GM12865 (cell line): ENCODE measurements at regions not wholly inside any gene's neighbourhood (a gene's known extent, or its start where the extent isn't known, plus 50 kb on each side); places are given as distances from the start of the nearest gene placed in this dataset.

Source experiments
- DNase-seq: peaks from one replicate; pipeline ENCODE4 v3.0.0; 2010; ENCODE audit warnings: low read depth
- H3K4me3 ChIP-seq: 2 replicates; pipeline ENCODE4 v1.5.1; 2011; ENCODE audit warnings: mild to moderate bottlenecking, low read depth, low read length, control low read depth
- TF ChIP-seq, protein P1 (sequence below): IDR thresholded peaks from 2 replicates; pipeline ENCODE4 v1.5.1; 2011; ENCODE audit warnings: low read length, control low read depth, low read depth, inconsistent platforms; ENCODE audit not compliant: insufficient read depth; ENCODE audit errors: missing control alignments

DNA sequence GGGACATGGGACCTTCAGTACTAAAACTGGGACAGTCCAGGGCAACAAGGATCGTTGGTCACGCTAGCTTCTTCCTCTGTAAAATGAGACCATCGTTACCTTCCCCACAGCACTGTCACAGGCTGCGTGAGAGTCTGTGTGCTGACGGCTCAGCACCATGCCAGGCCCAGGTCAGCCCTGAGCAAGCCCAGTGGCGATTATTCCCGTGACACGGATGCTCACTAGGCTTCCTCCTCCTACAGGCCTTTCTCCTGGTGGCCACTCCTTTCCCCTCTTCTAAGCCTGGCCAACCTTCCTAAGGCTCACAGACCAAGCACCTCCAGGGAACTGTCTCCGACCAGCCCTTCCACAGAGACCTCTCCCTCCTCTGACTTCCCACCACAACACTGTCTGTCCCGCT lies 69.3 kb upstream of the RUNX3 start:
- TF ChIP-seq, protein P1, sequence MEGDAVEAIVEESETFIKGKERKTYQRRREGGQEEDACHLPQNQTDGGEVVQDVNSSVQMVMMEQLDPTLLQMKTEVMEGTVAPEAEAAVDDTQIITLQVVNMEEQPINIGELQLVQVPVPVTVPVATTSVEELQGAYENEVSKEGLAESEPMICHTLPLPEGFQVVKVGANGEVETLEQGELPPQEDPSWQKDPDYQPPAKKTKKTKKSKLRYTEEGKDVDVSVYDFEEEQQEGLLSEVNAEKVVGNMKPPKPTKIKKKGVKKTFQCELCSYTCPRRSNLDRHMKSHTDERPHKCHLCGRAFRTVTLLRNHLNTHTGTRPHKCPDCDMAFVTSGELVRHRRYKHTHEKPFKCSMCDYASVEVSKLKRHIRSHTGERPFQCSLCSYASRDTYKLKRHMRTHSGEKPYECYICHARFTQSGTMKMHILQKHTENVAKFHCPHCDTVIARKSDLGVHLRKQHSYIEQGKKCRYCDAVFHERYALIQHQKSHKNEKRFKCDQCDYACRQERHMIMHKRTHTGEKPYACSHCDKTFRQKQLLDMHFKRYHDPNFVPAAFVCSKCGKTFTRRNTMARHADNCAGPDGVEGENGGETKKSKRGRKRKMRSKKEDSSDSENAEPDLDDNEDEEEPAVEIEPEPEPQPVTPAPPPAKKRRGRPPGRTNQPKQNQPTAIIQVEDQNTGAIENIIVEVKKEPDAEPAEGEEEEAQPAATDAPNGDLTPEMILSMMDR: no peak
- H3K4me3 ChIP-seq: no peak overlapping the region
- DNase-seq: no peak

DNA sequence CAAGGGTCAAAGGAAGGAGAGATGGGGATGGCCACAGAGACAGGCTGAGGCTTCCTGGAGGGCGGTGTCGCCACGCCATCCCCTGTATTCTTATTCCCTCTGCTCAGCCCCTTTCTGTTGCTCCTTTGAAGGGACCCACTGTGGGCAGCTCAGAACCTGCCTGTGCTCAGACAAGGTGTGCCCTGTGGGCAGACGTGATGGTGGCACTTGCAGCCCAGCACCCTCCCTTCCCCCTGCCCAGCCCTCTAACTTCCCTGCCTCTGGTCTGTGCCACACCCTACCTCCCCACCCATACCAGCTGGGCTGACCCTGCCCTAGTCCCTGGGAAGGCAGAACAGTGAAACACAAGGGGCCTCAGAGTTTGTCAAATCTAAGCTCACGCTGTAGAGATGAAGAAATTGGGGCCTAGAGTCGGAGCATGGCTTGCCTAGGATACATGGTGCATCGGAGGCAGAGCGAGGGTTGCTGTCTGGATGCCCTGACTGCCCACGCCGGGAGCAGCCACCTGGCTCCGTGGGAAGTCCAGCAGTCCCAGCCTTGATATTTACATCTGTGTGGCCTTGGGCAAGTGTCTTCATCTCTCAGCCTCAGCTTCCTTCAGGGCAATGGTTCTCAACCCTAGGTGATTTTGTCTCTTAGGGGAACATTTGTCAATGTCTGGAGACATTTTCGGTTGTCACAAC lies 68.6 kb upstream of the RUNX3 start:
- TF ChIP-seq, protein P1: no peak
- DNase-seq: no peak
- H3K4me3 ChIP-seq: no peak overlapping the region

DNA sequence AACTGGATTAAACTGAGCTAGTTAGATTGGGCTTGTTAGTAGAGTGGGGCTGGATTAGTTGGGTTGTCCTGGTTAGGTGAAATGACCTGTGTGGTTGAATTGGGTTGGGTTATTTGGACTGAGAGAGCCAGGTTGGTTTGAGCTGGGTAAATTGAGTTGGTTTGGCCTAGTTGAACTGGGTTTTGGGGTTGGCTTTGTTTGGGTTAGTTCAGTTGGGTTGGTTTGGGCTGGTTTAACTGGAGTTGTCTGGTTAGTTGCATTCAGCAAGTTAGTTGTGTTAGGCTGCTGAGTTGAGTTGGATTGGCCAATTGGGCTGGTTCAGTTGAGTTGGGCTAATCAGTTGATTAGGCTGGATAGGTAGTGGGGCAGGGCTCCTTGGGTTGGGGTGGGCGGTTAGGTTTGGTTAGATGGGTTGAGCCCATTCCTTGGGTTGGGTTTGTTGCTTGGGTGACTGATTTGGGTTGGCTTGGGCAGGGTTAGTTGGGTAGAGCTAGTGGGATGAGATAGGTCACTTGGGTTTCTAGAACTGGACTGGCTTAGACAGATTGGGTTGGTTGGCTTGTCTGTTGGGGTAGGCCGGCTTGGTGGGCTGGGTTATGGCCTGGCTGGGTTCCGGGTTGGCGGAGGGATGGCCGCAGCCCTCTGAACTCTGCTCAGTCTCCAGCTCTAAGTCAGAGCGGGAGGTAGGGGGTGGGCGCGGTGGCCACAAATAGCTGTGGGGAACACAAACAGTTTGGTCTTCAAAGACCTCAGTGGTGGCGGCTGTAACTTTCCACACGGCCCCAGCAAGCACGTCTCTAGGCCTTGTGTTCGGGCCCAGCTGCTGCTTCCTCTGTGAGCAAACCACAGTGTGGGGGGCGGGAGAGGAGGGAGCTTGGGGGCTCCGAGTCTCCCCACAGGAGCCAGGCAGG lies 67.2 kb upstream of the RUNX3 start:
- no peak for DNase-seq
- no peak overlapping the region for H3K4me3 ChIP-seq
- TF ChIP-seq, protein P1: no peak

DNA sequence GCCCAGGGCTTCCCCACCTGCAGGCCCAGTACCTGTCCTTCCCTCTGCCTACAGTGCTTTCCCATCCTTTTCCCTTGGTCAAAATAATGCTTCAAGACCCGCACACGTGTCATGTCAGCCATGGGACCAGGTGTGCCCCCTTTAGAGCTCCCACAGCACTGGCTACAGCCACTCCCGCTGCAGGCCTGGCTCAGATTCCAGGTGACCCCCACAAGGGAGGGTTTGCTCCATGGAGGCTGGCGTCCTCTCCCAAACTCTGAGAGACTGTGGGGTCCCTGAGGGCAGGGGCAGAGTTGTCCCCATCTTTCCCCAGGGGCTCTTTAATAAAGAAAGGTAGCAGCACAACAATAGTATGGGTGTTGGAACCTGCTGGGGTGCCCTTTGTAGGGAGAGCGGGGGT lies 66.4 kb upstream of the RUNX3 start:
- no peak for DNase-seq
- no peak overlapping the region for H3K4me3 ChIP-seq
- TF ChIP-seq, protein P1: no peak

DNA sequence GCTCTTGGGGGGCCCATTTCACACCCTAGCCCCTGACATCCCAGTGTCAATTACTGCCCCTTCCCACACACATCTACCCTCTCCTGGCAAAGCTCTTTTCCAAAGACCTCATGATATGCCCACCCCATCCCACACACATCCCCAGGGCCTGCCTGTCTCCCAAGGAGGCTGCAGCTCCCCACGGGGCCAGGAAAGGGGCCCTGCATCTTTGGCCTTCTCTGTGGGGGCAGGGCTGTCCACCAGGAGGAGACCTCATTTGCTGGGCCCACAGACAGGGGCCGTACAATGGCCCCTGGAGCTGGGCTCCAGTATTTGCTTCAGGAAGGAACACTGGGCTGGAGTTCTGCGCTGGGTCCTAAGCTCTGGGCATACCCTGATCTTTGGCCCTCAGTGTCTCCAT lies 65.6 kb upstream of the RUNX3 start:
- TF ChIP-seq, protein P1: no peak
- no peak overlapping the region for H3K4me3 ChIP-seq
- no peak for DNase-seq

DNA sequence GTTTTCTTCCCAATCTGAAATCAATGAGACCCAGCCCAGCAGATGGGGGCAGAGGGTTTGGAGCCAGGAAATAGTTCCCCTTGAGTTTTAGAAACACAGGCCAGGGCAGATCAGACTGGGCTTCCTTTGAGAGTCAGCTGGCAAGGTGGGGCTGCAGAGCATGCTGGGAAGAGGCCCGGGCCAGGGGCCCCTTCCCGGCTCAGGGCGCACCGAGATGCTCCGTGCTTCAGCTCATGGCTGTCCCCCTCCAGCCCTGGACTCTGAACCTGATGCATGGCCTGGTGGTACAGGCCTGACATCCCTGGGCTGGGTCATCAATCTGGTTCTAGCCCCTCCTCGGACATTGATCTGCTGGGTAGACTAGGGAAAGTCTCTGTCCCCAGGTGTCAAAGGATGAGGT lies 65.1 kb upstream of the RUNX3 start:
- H3K4me3 ChIP-seq: no peak overlapping the region
- DNase-seq: no peak
- TF ChIP-seq, protein P1: no peak
